Transverse colon (tissue), 4 donors: ENCODE measurements at regions not wholly inside any gene's neighbourhood (a gene's known extent, or its start where the extent isn't known, plus 50 kb on each side); places are given as distances from the start of the nearest gene placed in this dataset.

Source experiments
- DNase-seq: peaks from one replicate; pipeline ENCODE4 v3.0.0-alpha.2; 2019
- H3K27ac ChIP-seq, 4 donors: fragments of 200-600 bp; sonication (generic); 2 replicates each; pipeline ENCODE4 v1.5.1; 2016 to 2018; ENCODE audit warnings: inconsistent platforms in 4 of 4
- H3K27me3 ChIP-seq: fragments of 200-600 bp; sonication (generic); 2 replicates; pipeline ENCODE4 v1.5.1; 2017; ENCODE audit warnings: inconsistent platforms
- H3K36me3 ChIP-seq, 4 donors: fragments of 200-600 bp; sonication (generic); 2 replicates each; pipeline ENCODE4 v1.5.1; 2017 to 2019; ENCODE audit warnings: inconsistent platforms in 4 of 4
- H3K4me1 ChIP-seq, 4 donors: fragments of 200-600 bp; sonication (generic); 2 replicates each; pipeline ENCODE4 v1.5.1; 2017 to 2020; ENCODE audit warnings: inconsistent platforms in 4 of 4
- H3K4me3 ChIP-seq, 4 donors: fragments of 200-600 bp; sonication (generic); 1 replicate in 1 of 4; 2 replicates in 3 of 4; pipeline versions ENCODE4 v1.5.1 to v1.6.1; 2017 to 2019; ENCODE audit warnings: inconsistent platforms in 4 of 4
- H3K9me3 ChIP-seq, 2 donors: fragments of 200-600 bp; sonication (generic); 2 replicates each; pipeline ENCODE4 v1.5.1; 2017 to 2019; ENCODE audit warnings: inconsistent platforms in 2 of 2
- EP300 ChIP-seq: sonication (generic); formaldehyde crosslinking; IDR thresholded peaks from one replicate; pipeline ENCODE4 v1.6.1; 2017; ENCODE audit warnings: antibody characterized with exemption, low read depth
- POLR2A ChIP-seq: fragments of 450-650 bp; IDR thresholded peaks from one replicate; pipeline ENCODE4 v1.6.1; 2016; ENCODE audit warnings: antibody characterized with exemption, mild to moderate bottlenecking, moderate library complexity
- POLR2AphosphoS5 ChIP-seq, 3 donors: sonication (generic); formaldehyde crosslinking; IDR thresholded peaks; one replicate each; pipeline ENCODE4 v1.6.1; 2016; ENCODE audit warnings: antibody characterized with exemption in 3 of 3
- WGBS, 2 donors: methylation state at CpG; one replicate each; pipeline ENCODE4 v1.1.5; 2018; ENCODE audit warnings: low coverage in 1 of 2; 5-methylcytosine and 5-hydroxymethylcytosine counted together
- in situ Hi-C, 4 donors: fragments of 200-750 bp; cut with MboI; loops; one replicate each; pipeline versions ENCODE4 v1.15.0 to v1.15.1; 2017; ENCODE audit warnings: low sequenced_read_pairs in 3 of 4, low pct_ligation_motif_present in 1 of 4, low pct_unique_long_range_greater_than_20kb in 1 of 4
- intact Hi-C: fragments of 100-400 bp; cut with DNase I; formaldehyde crosslinking; loops from one replicate; pipeline ENCODE4 v1.15.1; 2023; ENCODE audit warnings: low total_unique reads
- TF ChIP-seq, protein P1 (sequence below), 5 experiments: fragments of 200-600 bp in 3 of 5; fragments of 450-650 bp in 2 of 5; sonication (generic) in 3 of 5; IDR thresholded peaks; 1 replicate in 2 of 5; 2 replicates in 3 of 5; pipeline ENCODE4 v1.5.1; 2016 to 2017; ENCODE audit warnings: antibody characterized with exemption in 5 of 5, inconsistent platforms in 3 of 5, mild to moderate bottlenecking in 2 of 5, moderate library complexity in 1 of 5

DNA sequence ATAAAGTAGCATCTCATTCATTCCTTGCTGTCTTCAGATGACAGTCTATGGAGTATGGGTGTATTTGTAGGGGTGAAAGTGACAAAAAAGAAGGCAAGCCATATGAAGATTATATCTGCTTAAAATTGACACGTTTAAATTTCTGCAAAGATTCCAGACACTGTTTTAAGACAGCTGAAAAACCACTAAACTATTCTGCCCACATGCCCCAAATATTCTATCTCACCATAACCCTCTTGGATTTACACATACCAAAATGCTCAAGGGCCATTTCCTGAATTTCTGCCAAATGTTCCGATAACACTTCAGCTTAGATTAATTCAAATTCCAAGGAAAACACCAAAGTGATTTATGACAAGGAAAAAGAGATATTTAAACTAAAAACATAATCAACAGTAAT lies 99.9 kb upstream of the IL6 start:
- Histone ChIP-seq H3K9me3 (no peaks in the 10 kb centered on the region), H3K27me3 (no peaks in the 10 kb centered on the region), H3K36me3 (no peaks in the 10 kb centered on the region), H3K27ac (no peak overlapping the region), H3K4me3 (no peak overlapping the region), H3K4me1 (no peaks in the 10 kb centered on the region)
- WGBS, 2 donors, result 47 to 55% methylated on average over 2 of the region's 2 CpGs
- in situ Hi-C loops, result no loop called here
- TF ChIP-seq, protein P1, sequence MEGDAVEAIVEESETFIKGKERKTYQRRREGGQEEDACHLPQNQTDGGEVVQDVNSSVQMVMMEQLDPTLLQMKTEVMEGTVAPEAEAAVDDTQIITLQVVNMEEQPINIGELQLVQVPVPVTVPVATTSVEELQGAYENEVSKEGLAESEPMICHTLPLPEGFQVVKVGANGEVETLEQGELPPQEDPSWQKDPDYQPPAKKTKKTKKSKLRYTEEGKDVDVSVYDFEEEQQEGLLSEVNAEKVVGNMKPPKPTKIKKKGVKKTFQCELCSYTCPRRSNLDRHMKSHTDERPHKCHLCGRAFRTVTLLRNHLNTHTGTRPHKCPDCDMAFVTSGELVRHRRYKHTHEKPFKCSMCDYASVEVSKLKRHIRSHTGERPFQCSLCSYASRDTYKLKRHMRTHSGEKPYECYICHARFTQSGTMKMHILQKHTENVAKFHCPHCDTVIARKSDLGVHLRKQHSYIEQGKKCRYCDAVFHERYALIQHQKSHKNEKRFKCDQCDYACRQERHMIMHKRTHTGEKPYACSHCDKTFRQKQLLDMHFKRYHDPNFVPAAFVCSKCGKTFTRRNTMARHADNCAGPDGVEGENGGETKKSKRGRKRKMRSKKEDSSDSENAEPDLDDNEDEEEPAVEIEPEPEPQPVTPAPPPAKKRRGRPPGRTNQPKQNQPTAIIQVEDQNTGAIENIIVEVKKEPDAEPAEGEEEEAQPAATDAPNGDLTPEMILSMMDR (IDR thresholded peaks at IDR 0.05), result no peak
- TF ChIP-seq POLR2AphosphoS5 (IDR thresholded peaks at IDR 0.05) (no peak), POLR2A (no peak), EP300 (no peak)
- intact Hi-C loops, result no loop called here
- no peak for DNase-seq

DNA sequence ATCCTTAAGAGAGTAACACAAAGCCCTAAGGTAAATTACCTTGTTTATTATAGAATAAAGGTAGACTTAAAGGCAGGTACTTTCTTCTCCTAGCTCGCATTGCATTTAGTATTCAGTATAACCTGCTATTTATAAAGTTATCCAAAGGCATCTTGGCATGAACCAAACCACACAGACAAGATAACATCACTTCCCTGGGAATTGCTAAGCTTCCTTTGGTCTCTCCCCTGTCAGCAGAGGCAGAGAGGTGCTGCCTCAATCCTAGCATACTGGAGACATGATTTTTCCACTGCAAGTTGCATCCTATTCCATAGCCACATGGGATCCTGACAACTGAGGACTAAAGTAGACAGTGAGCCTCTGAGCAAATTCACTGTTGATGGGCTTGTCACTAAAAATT lies 101.7 kb upstream of the IL6 start:
- H3K36me3 ChIP-seq, result no peaks in the 10 kb centered on the region
- H3K4me3 ChIP-seq, result no peak overlapping the region
- TF ChIP-seq POLR2AphosphoS5 (IDR thresholded peaks at IDR 0.05) (no peak), EP300 (no peak), POLR2A (no peak)
- TF ChIP-seq, protein P1 (IDR thresholded peaks at IDR 0.05), result no peak
- WGBS, 2 donors, result 97 to 100% methylated on average over 1 of the region's 1 CpG
- H3K27ac ChIP-seq, result no peak overlapping the region
- DNase-seq, result no peak
- in situ Hi-C loops, result no loop called here
- intact Hi-C loops, result no loop called here
- H3K27me3 ChIP-seq, result no peaks in the 10 kb centered on the region
- H3K4me1 ChIP-seq, result no peaks in the 10 kb centered on the region
- no peaks in the 10 kb centered on the region for H3K9me3 ChIP-seq

DNA sequence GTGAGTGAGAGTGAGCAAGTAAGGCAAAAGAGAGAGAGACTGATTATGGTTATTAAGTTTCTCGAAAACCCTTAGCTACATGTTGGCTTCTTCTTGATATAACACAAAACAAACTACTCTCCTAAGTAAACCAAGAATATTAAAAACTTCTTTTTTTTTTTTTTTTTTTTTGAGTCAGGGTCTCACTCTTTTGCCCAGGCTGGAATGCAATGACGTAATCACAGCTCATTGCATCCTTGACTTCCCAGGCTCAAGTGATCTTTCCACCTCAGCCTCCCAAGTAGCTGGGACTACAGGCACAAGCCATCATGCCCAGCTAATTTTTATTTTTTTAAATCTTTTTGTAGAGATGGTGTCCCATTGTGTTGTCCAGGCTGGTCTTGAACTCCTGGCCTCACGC lies 102.2 kb upstream of the IL6 start:
- H3K4me1 ChIP-seq, result no peaks in the 10 kb centered on the region
- no peak for DNase-seq
- no peak overlapping the region for H3K27ac ChIP-seq
- intact Hi-C loops (no loop called here), in situ Hi-C loops (no loop called here)
- no peaks in the 10 kb centered on the region for H3K9me3 ChIP-seq
- H3K27me3 ChIP-seq, result no peaks in the 10 kb centered on the region
- WGBS, 2 donors, result 92 to 100% methylated on average over 1 to 3 of the region's 3 CpGs
- no peaks in the 10 kb centered on the region for H3K36me3 ChIP-seq
- TF ChIP-seq EP300, result no peak
- no peak for TF ChIP-seq POLR2A
- TF ChIP-seq, protein P1 (IDR thresholded peaks at IDR 0.05), result no peak
- no peak for TF ChIP-seq POLR2AphosphoS5 (IDR thresholded peaks at IDR 0.05)
- no peak overlapping the region for H3K4me3 ChIP-seq

DNA sequence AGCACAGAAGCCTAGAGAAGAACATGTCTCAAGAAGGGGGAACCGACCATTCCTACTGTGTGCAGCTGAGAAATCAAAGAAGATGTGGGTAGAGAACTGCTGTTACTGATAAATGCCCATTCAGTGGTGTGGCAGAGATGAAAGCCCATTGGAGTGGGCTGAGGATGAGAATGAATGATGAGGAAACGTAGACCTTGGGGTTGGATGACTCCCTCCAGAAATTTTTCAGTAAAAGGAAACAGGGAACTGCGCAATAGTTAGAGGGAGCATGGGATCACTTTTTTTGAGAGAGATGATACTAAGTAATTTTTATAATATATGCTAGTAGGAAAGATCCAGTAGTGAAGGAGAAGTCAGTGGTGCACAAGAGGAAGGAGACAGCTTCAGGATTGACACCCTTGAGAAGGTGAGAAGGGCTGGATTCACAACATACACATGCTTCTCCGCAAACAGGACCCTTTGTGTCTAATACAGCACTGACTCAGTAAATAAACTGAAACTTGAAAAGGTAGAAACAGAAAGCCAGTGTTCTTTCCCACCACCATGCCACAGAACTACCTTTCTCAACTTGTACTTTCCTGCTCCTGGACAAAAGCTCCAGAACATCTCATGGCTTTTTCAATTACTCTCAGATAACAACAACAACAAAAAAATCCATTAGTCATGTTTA lies 104.7 kb upstream of the IL6 start:
- H3K27me3 ChIP-seq, result no peaks in the 10 kb centered on the region
- H3K4me1 ChIP-seq, result no peaks in the 10 kb centered on the region
- in situ Hi-C loops, result no loop called here
- no peak overlapping the region for H3K4me3 ChIP-seq
- H3K27ac ChIP-seq, result no peak overlapping the region
- H3K36me3 ChIP-seq, result no peaks in the 10 kb centered on the region
- intact Hi-C loops, result no loop called here
- 88 to 96% methylated on average over 3 to 4 of the region's 4 CpGs for WGBS, 2 donors
- no peak for DNase-seq
- TF ChIP-seq EP300, result no peak
- TF ChIP-seq, protein P1 (IDR thresholded peaks at IDR 0.05), result no peak
- no peak for TF ChIP-seq POLR2AphosphoS5 (IDR thresholded peaks at IDR 0.05)
- TF ChIP-seq POLR2A, result no peak
- peaks cover 3 to 11% of the 10 kb centered on the region in 2 donors for H3K9me3 ChIP-seq
